ENCODE measurements at regions not wholly inside any gene's neighbourhood (a gene's known extent, or its start where the extent isn't known, plus 50 kb on each side); places are given as distances from the start of the nearest gene placed in this dataset.

GRCh38 chr1:58964428-58964827 lies 180.6 kb upstream of the JUN start:
- TF ChIP-seq EP300 (IDR thresholded peaks at IDR 0.05) (no peak), CTCF (IDR thresholded peaks at IDR 0.05) (no peak), POLR2AphosphoS5 (IDR thresholded peaks at IDR 0.05) (no peak), POLR2A (IDR thresholded peaks at IDR 0.05) (no peak)

GRCh38 chr1:58964880-58965279 lies 181.0 kb upstream of the JUN start:
- H3K27me3 ChIP-seq, result no peaks in the 10 kb centered on the region
- no peak for ATAC-seq
- H3K9me3 ChIP-seq, result no peaks in the 10 kb centered on the region
- H3K27ac ChIP-seq, result no peak overlapping the region
- peaks cover 6 to 24% (median 9%) of the 10 kb centered on the region in 3 donors for H3K4me1 ChIP-seq
- WGBS, 2 donors (ENCODE audit: low coverage in 1 of 2), result 100% methylated on average over 1 of the region's 1 CpG; no CpG with 5 or more reads in 1 of the 2 donors
- H3K4me3 ChIP-seq, result no peak overlapping the region
- TF ChIP-seq CTCF (IDR thresholded peaks at IDR 0.05) (no peak), POLR2AphosphoS5 (IDR thresholded peaks at IDR 0.05) (no peak), POLR2A (IDR thresholded peaks at IDR 0.05) (no peak), EP300 (IDR thresholded peaks at IDR 0.05) (no peak)
- H3K36me3 ChIP-seq, result no peaks in the 10 kb centered on the region

More at GRCh38 chr1:58964428-58964827, 180.6 kb upstream of the JUN start:
- Histone ChIP-seq H3K9me3 (no peaks in the 10 kb centered on the region), H3K27me3 (no peaks in the 10 kb centered on the region), H3K4me1 (peaks cover 6 to 24% (median 9%) of the 10 kb centered on the region in 3 donors), H3K27ac (no peak overlapping the region), H3K4me3 (no peak overlapping the region), H3K36me3 (no peaks in the 10 kb centered on the region)
- ATAC-seq, result no peak
- 68 to 90% methylated on average over 1 to 2 of the region's 2 CpGs for WGBS, 2 donors (ENCODE audit: low coverage in 1 of 2)

GRCh38 chr1:58966103-58966916 lies 182.5 kb upstream of the JUN start:
- no peak overlapping the region for H3K27ac ChIP-seq
- TF ChIP-seq EP300 (IDR thresholded peaks at IDR 0.05) (no peak), POLR2A (IDR thresholded peaks at IDR 0.05) (no peak), POLR2AphosphoS5 (IDR thresholded peaks at IDR 0.05) (no peak), CTCF (IDR thresholded peaks at IDR 0.05) (no peak)
- ATAC-seq, result no peak
- no peaks in the 10 kb centered on the region for H3K9me3 ChIP-seq
- WGBS, 2 donors (ENCODE audit: low coverage in 1 of 2), result 85 to 87% methylated on average over 3 to 4 of the region's 6 CpGs
- H3K27me3 ChIP-seq, result no peaks in the 10 kb centered on the region
- no peaks in the 10 kb centered on the region for H3K36me3 ChIP-seq
- H3K4me1 ChIP-seq, result peaks cover 6 to 24% (median 9%) of the 10 kb centered on the region in 3 donors
- no peak overlapping the region for H3K4me3 ChIP-seq

- Histone ChIP-seq H3K27ac (no peak overlapping the region), H3K4me1 (peaks cover 6 to 29% (median 9%) of the 10 kb centered on the region in 3 donors), H3K27me3 (no peaks in the 10 kb centered on the region), H3K36me3 (no peaks in the 10 kb centered on the region), H3K4me3 (no peak overlapping the region), H3K9me3 (no peaks in the 10 kb centered on the region)
- TF ChIP-seq POLR2A (IDR thresholded peaks at IDR 0.05) (no peak), EP300 (IDR thresholded peaks at IDR 0.05) (no peak), CTCF (IDR thresholded peaks at IDR 0.05) (no peak), POLR2AphosphoS5 (IDR thresholded peaks at IDR 0.05) (no peak)
- ATAC-seq, result no peak
- 91 to 92% methylated on average over 4 to 5 of the region's 5 CpGs for WGBS, 2 donors (ENCODE audit: low coverage in 1 of 2)
Measured at GRCh38 chr1:58966917-58967740, 183.3 kb upstream of the JUN start.
